WTC11 (cell line): ENCODE measurements at regions not wholly inside any gene's neighbourhood (a gene's known extent, or its start where the extent isn't known, plus 50 kb on each side); places are given as distances from the start of the nearest gene placed in this dataset.

Experiments
- ATAC-seq: fragments of 200-7000 bp; cut with Tn5 transposase; 2 replicates; pipeline ENCODE4 v1.10.0; 2021; ENCODE audit warnings: mild to moderate bottlenecking, moderate library complexity
- CTCF ChIA-PET: fragments of 300-600 bp; sonication (Branson Sonifier 250); formaldehyde crosslinking; loops from one replicate; lab custom pipeline; 2021; ENCODE audit warnings: antibody characterized with exemption; lab: Charles Lee
- POLR2A ChIA-PET: fragments of 350-600 bp; sonication (Branson Sonifier 250); formaldehyde crosslinking; loops from one replicate; lab custom pipeline; 2021; ENCODE audit warnings: antibody characterized with exemption; lab: Charles Lee
- DNase-seq: peaks from one replicate; pipeline ENCODE4 v3.0.0; 2021; ENCODE audit warnings: low spot score
- H3K27ac Mint-ChIP-seq: 2 replicates; pipeline ENCODE4 v1.8.0; 2021; ENCODE audit warnings: mixed read lengths
- H3K27me3 Mint-ChIP-seq: 2 replicates; pipeline ENCODE4 v1.8.0; 2021; ENCODE audit warnings: low read depth, mild to moderate bottlenecking, moderate library complexity, mixed read lengths
- H3K36me3 Mint-ChIP-seq: 2 replicates; pipeline ENCODE4 v1.8.0; 2021; ENCODE audit warnings: mixed read lengths
- H3K4me1 Mint-ChIP-seq: 2 replicates; pipeline ENCODE4 v1.8.0; 2022; ENCODE audit warnings: mixed read lengths
- H3K4me3 Mint-ChIP-seq: 2 replicates; pipeline ENCODE4 v1.8.0; 2021; ENCODE audit warnings: mild to moderate bottlenecking, moderate library complexity, mixed read lengths
- H3K9me3 Mint-ChIP-seq: 2 replicates; pipeline ENCODE4 v1.8.0; 2021; ENCODE audit warnings: mixed read lengths
- CBFB ChIP-seq: sonication (generic); formaldehyde crosslinking; IDR thresholded peaks from 2 replicates; pipeline ENCODE4 v1.8.1; 2022; ENCODE audit warnings: mild to moderate bottlenecking, low read depth, missing genetic modification reagents
- CREB1 ChIP-seq: sonication (generic); formaldehyde crosslinking; IDR thresholded peaks from 2 replicates; pipeline ENCODE4 v1.8.0; 2023; ENCODE audit warnings: mild to moderate bottlenecking, missing genetic modification reagents
- EMX1 ChIP-seq: fragments of 250-450 bp; sonication (Bioruptor Pico); IDR thresholded peaks from 2 replicates; pipeline ENCODE4 v1.8.0; 2021; ENCODE audit warnings: mild to moderate bottlenecking
- ESRRA ChIP-seq: sonication (generic); formaldehyde crosslinking; IDR thresholded peaks from 2 replicates; pipeline ENCODE4 v1.8.1; 2022; ENCODE audit warnings: mild to moderate bottlenecking, missing genetic modification reagents, borderline replicate concordance
- FOXP1 ChIP-seq: sonication (generic); formaldehyde crosslinking; IDR thresholded peaks from 2 replicates; pipeline ENCODE4 v1.8.0; 2022; ENCODE audit warnings: missing genetic modification reagents, mild to moderate bottlenecking, moderate library complexity, borderline replicate concordance
- HMGA2 ChIP-seq: fragments of 250-450 bp; sonication (Bioruptor Pico); IDR thresholded peaks from 2 replicates; pipeline ENCODE4 v1.4.0; 2021; ENCODE audit warnings: mild to moderate bottlenecking, moderate library complexity
- IRF2 ChIP-seq: sonication (generic); formaldehyde crosslinking; IDR thresholded peaks from 2 replicates; pipeline ENCODE4 v1.8.0; 2022; ENCODE audit warnings: low read depth, missing genetic modification reagents, borderline replicate concordance
- KAT7 ChIP-seq: sonication (generic); formaldehyde crosslinking; IDR thresholded peaks from 2 replicates; pipeline ENCODE4 v1.8.1; 2023; ENCODE audit warnings: missing genetic modification reagents, mild to moderate bottlenecking, borderline replicate concordance
- NFE2L1 ChIP-seq: sonication (generic); formaldehyde crosslinking; IDR thresholded peaks from 2 replicates; pipeline ENCODE4 v1.8.1; 2023; ENCODE audit warnings: missing genetic modification reagents
- NR1H2 ChIP-seq: sonication (generic); formaldehyde crosslinking; IDR thresholded peaks from 2 replicates; pipeline ENCODE4 v1.9.0; 2021; ENCODE audit warnings: mild to moderate bottlenecking, moderate library complexity, missing genetic modification reagents
- SMAD3 ChIP-seq: sonication (generic); formaldehyde crosslinking; IDR thresholded peaks from 2 replicates; pipeline ENCODE4 v1.8.0; 2022; ENCODE audit warnings: missing genetic modification reagents, mild to moderate bottlenecking, borderline replicate concordance
- SMAD4 ChIP-seq: sonication (generic); formaldehyde crosslinking; IDR thresholded peaks from 2 replicates; pipeline ENCODE4 v1.8.0; 2022; ENCODE audit warnings: mild to moderate bottlenecking, missing genetic modification reagents
- SP1 ChIP-seq: sonication (generic); formaldehyde crosslinking; conservative IDR thresholded peaks from 2 replicates; pipeline ENCODE4 v1.8.1; 2022; ENCODE audit warnings: missing genetic modification reagents
- USF1 ChIP-seq: sonication (generic); formaldehyde crosslinking; IDR thresholded peaks from 2 replicates; pipeline ENCODE4 v1.8.0; 2022; ENCODE audit warnings: mild to moderate bottlenecking, missing genetic modification reagents
- ZNF671 ChIP-seq: fragments of 250-450 bp; sonication (Bioruptor Pico); IDR thresholded peaks from 2 replicates; pipeline ENCODE4 v1.8.0; 2021; ENCODE audit warnings: mild to moderate bottlenecking
- TF ChIP-seq, protein P1 (sequence below): fragments of 200-600 bp; IDR thresholded peaks from 2 replicates; pipeline ENCODE4 v1.8.0; 2022; ENCODE audit warnings: antibody characterized with exemption
- TF ChIP-seq, protein P2 (sequence below): sonication (generic); formaldehyde crosslinking; IDR thresholded peaks from 2 replicates; pipeline ENCODE4 v1.8.1; 2023; ENCODE audit warnings: mild to moderate bottlenecking, missing genetic modification reagents, moderate library complexity
- TF ChIP-seq, protein P3 (sequence below): sonication (generic); formaldehyde crosslinking; IDR thresholded peaks from 2 replicates; pipeline ENCODE4 v1.8.1; 2023; ENCODE audit warnings: mild to moderate bottlenecking, missing genetic modification reagents
- TF ChIP-seq, protein P4 (sequence below): fragments of 250-450 bp; sonication (Bioruptor Pico); IDR thresholded peaks from 2 replicates; pipeline ENCODE4 v1.9.0; 2021; ENCODE audit warnings: mild to moderate bottlenecking, borderline replicate concordance
- TF ChIP-seq, protein P5 (sequence below): sonication (generic); formaldehyde crosslinking; IDR thresholded peaks from 2 replicates; pipeline ENCODE4 v1.8.0; 2023; ENCODE audit warnings: mild to moderate bottlenecking, missing genetic modification reagents

DNA sequence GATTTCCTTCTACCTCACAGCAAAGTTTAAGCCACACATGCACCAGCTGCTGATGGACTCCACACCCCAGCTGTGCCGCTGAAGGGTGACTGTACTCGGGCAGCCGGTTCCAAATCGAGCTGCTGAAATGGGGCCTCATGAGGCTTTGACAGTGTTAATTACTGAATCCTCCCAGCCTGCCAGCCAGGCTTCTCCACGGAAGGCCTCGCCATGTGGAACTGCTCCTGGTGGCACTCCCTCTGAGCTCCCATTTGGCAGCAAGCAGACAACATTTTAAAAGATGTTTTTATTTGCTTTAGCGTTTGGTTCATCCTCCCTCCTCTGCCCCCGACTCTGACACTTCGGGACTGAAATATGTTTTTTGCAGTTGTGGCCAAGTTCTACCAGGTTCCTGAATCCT lies 479.4 kb upstream of the MPDZ start (continued):
- TF ChIP-seq, protein P1, sequence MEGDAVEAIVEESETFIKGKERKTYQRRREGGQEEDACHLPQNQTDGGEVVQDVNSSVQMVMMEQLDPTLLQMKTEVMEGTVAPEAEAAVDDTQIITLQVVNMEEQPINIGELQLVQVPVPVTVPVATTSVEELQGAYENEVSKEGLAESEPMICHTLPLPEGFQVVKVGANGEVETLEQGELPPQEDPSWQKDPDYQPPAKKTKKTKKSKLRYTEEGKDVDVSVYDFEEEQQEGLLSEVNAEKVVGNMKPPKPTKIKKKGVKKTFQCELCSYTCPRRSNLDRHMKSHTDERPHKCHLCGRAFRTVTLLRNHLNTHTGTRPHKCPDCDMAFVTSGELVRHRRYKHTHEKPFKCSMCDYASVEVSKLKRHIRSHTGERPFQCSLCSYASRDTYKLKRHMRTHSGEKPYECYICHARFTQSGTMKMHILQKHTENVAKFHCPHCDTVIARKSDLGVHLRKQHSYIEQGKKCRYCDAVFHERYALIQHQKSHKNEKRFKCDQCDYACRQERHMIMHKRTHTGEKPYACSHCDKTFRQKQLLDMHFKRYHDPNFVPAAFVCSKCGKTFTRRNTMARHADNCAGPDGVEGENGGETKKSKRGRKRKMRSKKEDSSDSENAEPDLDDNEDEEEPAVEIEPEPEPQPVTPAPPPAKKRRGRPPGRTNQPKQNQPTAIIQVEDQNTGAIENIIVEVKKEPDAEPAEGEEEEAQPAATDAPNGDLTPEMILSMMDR: no peak
- TF ChIP-seq SMAD4 (CRISPR knock-in tag): no peak
- no peak for TF ChIP-seq SMAD3
- TF ChIP-seq IRF2 (CRISPR knock-in tag): no peak

DNA sequence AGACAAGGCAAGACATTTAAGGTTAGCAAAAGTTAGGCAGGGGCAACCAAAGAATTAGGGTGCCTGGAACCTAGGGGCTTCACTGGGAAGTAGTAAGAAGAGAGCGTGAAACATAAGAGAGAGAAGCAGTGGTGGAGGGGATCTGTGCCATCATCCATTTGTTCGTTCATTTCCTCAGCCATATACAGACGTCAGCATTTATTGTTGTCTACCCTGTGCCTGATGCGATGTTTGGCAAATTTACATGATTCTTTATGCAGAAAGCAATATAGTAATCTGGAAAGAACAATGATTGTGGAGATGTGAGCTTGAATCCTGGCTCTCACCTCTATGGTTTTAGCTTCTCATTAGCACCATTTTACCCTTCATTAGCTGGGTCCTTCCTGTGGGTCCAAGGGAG lies 477.5 kb upstream of the MPDZ start:
- DNase-seq (no peak), ATAC-seq (no peak)
- no peaks in the 10 kb centered on the region for H3K36me3 Mint-ChIP-seq
- ChIA-PET POLR2A (no interaction called here), CTCF (no interaction called here)
- H3K27ac Mint-ChIP-seq: no peak overlapping the region
- no peak overlapping the region for H3K4me3 Mint-ChIP-seq
- H3K9me3 Mint-ChIP-seq: no peaks in the 10 kb centered on the region
- no peaks in the 10 kb centered on the region for H3K27me3 Mint-ChIP-seq
- H3K4me1 Mint-ChIP-seq: no peaks in the 10 kb centered on the region
- TF ChIP-seq KAT7 (CRISPR knock-in tag): no peak
- TF ChIP-seq CBFB: no peak
- TF ChIP-seq EMX1 (CRISPR knock-in tag): no peak
- TF ChIP-seq CREB1 (CRISPR knock-in tag): no peak
- TF ChIP-seq ESRRA (CRISPR knock-in tag): no peak
- no peak for TF ChIP-seq SP1 (CRISPR knock-in tag)
- TF ChIP-seq HMGA2 (CRISPR knock-in tag): no peak
- no peak for TF ChIP-seq ZNF671
- TF ChIP-seq, protein P2, sequence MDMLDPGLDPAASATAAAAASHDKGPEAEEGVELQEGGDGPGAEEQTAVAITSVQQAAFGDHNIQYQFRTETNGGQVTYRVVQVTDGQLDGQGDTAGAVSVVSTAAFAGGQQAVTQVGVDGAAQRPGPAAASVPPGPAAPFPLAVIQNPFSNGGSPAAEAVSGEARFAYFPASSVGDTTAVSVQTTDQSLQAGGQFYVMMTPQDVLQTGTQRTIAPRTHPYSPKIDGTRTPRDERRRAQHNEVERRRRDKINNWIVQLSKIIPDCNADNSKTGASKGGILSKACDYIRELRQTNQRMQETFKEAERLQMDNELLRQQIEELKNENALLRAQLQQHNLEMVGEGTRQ (CRISPR knock-in tag): no peak
- TF ChIP-seq, protein P3, sequence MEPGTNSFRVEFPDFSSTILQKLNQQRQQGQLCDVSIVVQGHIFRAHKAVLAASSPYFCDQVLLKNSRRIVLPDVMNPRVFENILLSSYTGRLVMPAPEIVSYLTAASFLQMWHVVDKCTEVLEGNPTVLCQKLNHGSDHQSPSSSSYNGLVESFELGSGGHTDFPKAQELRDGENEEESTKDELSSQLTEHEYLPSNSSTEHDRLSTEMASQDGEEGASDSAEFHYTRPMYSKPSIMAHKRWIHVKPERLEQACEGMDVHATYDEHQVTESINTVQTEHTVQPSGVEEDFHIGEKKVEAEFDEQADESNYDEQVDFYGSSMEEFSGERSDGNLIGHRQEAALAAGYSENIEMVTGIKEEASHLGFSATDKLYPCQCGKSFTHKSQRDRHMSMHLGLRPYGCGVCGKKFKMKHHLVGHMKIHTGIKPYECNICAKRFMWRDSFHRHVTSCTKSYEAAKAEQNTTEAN (CRISPR knock-in tag): no peak
- TF ChIP-seq NFE2L1: no peak
- TF ChIP-seq, protein P4, sequence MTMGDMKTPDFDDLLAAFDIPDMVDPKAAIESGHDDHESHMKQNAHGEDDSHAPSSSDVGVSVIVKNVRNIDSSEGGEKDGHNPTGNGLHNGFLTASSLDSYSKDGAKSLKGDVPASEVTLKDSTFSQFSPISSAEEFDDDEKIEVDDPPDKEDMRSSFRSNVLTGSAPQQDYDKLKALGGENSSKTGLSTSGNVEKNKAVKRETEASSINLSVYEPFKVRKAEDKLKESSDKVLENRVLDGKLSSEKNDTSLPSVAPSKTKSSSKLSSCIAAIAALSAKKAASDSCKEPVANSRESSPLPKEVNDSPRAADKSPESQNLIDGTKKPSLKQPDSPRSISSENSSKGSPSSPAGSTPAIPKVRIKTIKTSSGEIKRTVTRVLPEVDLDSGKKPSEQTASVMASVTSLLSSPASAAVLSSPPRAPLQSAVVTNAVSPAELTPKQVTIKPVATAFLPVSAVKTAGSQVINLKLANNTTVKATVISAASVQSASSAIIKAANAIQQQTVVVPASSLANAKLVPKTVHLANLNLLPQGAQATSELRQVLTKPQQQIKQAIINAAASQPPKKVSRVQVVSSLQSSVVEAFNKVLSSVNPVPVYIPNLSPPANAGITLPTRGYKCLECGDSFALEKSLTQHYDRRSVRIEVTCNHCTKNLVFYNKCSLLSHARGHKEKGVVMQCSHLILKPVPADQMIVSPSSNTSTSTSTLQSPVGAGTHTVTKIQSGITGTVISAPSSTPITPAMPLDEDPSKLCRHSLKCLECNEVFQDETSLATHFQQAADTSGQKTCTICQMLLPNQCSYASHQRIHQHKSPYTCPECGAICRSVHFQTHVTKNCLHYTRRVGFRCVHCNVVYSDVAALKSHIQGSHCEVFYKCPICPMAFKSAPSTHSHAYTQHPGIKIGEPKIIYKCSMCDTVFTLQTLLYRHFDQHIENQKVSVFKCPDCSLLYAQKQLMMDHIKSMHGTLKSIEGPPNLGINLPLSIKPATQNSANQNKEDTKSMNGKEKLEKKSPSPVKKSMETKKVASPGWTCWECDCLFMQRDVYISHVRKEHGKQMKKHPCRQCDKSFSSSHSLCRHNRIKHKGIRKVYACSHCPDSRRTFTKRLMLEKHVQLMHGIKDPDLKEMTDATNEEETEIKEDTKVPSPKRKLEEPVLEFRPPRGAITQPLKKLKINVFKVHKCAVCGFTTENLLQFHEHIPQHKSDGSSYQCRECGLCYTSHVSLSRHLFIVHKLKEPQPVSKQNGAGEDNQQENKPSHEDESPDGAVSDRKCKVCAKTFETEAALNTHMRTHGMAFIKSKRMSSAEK (CRISPR knock-in tag): no peak
- TF ChIP-seq NR1H2 (CRISPR knock-in tag): no peak
- TF ChIP-seq, protein P5, sequence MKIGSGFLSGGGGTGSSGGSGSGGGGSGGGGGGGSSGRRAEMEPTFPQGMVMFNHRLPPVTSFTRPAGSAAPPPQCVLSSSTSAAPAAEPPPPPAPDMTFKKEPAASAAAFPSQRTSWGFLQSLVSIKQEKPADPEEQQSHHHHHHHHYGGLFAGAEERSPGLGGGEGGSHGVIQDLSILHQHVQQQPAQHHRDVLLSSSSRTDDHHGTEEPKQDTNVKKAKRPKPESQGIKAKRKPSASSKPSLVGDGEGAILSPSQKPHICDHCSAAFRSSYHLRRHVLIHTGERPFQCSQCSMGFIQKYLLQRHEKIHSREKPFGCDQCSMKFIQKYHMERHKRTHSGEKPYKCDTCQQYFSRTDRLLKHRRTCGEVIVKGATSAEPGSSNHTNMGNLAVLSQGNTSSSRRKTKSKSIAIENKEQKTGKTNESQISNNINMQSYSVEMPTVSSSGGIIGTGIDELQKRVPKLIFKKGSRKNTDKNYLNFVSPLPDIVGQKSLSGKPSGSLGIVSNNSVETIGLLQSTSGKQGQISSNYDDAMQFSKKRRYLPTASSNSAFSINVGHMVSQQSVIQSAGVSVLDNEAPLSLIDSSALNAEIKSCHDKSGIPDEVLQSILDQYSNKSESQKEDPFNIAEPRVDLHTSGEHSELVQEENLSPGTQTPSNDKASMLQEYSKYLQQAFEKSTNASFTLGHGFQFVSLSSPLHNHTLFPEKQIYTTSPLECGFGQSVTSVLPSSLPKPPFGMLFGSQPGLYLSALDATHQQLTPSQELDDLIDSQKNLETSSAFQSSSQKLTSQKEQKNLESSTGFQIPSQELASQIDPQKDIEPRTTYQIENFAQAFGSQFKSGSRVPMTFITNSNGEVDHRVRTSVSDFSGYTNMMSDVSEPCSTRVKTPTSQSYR (CRISPR knock-in tag): no peak
- TF ChIP-seq FOXP1: no peak
- TF ChIP-seq USF1 (CRISPR knock-in tag): no peak
